ENCODE measurements at regions not wholly inside any gene's neighbourhood (a gene's known extent, or its start where the extent isn't known, plus 50 kb on each side); places are given as distances from the start of the nearest gene placed in this dataset.
"Not testable (repeated sequence)": the region's sequence is repeated elsewhere in the genome, so short reads cannot be mapped to it uniquely, and the experiment has no call there.

DNA sequence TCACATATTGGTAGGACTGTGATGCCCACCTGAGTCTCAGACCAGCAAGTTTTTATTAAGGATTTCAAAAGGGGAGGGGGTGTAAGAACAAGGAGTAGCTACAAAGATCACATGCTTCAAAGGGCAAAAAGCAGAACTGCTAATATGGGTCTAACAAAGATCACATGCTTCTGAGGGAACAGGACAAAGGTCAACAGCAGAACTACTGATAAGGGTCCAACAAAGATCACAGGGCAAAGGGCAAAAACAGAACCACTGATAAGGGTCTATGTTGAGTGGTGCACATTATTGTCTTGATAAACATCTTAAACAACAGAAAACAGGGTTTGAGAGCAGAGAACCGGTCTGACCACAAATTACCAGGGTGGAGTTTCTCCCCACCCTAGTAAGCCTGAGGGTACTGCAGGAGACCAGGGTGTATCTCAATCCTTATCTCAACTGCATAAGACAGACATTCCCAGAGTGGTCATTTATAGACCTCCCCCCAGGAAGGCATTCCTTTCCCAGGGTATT lies 214.5 kb upstream of the CHD1 start:
- H3K14ac ChIP-seq (ENCODE audit: insufficient read length); H4K5ac ChIP-seq (ENCODE audit: insufficient read length, low read depth, low read length); H3K4me3 ChIP-seq (ENCODE audit: extremely low read depth in 1 of 4, insufficient read depth in 2 of 4, low read depth in 3 of 4, low read length in 4 of 4); H3K27ac ChIP-seq (ENCODE audit: low read depth, low read length); H3K79me1 ChIP-seq (ENCODE audit: low read depth, low read length); H3K23me2 ChIP-seq (ENCODE audit: low read depth, low read length); H2BK15ac ChIP-seq (ENCODE audit: low read length); H4K20me1 ChIP-seq (replicated peaks in 1 of 2; ENCODE audit: control insufficient read depth in 1 of 2, insufficient read depth in 2 of 2, low read length in 2 of 2); FAIRE-seq; H2BK12ac ChIP-seq (ENCODE audit: low read depth, low read length); H3K9ac ChIP-seq (replicated peaks in 1 of 4; ENCODE audit: extremely low read depth in 1 of 4, low read depth in 3 of 4, low read length in 3 of 4); H2BK120ac ChIP-seq (replicated peaks; ENCODE audit: low read depth, low read length); POLR2A ChIA-PET (ENCODE audit: partially characterized antibody); CTCF ChIA-PET (ENCODE audit: partially characterized antibody); H3K4me1 ChIP-seq (replicated peaks in 1 of 4; ENCODE audit: control insufficient read depth in 3 of 4, insufficient read depth in 4 of 4, low read length in 3 of 4); H3K4me2 ChIP-seq (ENCODE audit: insufficient read depth in 1 of 2, low read depth in 2 of 2, low read length in 2 of 2); H3K36me3 ChIP-seq (ENCODE audit: control insufficient read depth in 2 of 4, insufficient read depth in 4 of 4, low read length in 3 of 4); H3K18ac ChIP-seq (ENCODE audit: extremely low read depth, low read length); H3K27me3 ChIP-seq (replicated peaks in 1 of 4; ENCODE audit: control insufficient read depth in 3 of 4, extremely low read depth in 1 of 4, insufficient read depth in 3 of 4, low read length in 3 of 4); H2AK5ac ChIP-seq (ENCODE audit: low read depth, low read length); DNase-seq (ENCODE audit: low read depth in 1 of 2, low spot score in 2 of 2); H3K56ac ChIP-seq (replicated peaks; ENCODE audit: insufficient read length, low read depth, low read length); H3K79me2 ChIP-seq (ENCODE audit: control insufficient read depth in 1 of 2, insufficient read depth in 2 of 2, low read length in 2 of 2); H2BK5ac ChIP-seq (ENCODE audit: low read depth, low read length); H3K4ac ChIP-seq (replicated peaks; ENCODE audit: insufficient read length, low read depth, low read length); H3K23ac ChIP-seq (ENCODE audit: insufficient read length); H4K91ac ChIP-seq (replicated peaks; ENCODE audit: insufficient read length, low read length); H2AFZ ChIP-seq (ENCODE audit: low read length); H4K8ac ChIP-seq (ENCODE audit: extremely low read depth, insufficient read depth, low read length); H2BK20ac ChIP-seq (ENCODE audit: low read length): not testable (repeated sequence)
- 100% methylated on average over 1 of the region's 1 CpG; no CpG with 5 or more reads in 1 of the 2 experiments for WGBS, 2 experiments (ENCODE audit: extremely low coverage in 1 of 2, insufficient coverage in 1 of 2, insufficient read length in 1 of 2, insufficient replicate concordance in 2 of 2, low coverage in 1 of 2, low lambda C conversion rate in 2 of 2, missing lambda C conversion rate in 1 of 2)
- peaks cover 13 to 14% of the 10 kb centered on the region in 2 experiments for H3K9me3 ChIP-seq (ENCODE audit: insufficient read depth in 2 of 2, low read depth in 1 of 2, low read length in 1 of 2)

Measured in H1 (cell line).